ENCODE measurements at regions not wholly inside any gene's neighbourhood (a gene's known extent, or its start where the extent isn't known, plus 50 kb on each side); places are given as distances from the start of the nearest gene placed in this dataset.

DNA sequence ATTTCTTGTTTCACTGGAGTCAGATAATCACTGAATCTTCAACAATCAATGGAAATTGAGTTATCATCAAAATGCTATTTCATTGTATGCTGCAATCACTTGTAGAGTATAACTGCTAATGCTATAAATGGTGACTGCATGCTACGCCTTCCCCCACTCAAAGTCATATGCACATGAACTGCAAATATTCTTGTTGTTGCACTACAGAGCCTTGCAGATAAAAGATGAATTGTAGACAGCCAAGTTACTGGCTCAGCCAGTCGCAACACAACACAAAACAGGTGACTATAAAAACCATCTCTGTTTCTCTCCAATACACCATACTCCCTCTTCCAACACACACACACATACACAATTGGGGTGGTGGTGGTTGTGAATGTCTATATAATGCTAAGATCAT lies 171.0 kb upstream of the HMGA2 start:
- TF ChIP-seq, protein P1, sequence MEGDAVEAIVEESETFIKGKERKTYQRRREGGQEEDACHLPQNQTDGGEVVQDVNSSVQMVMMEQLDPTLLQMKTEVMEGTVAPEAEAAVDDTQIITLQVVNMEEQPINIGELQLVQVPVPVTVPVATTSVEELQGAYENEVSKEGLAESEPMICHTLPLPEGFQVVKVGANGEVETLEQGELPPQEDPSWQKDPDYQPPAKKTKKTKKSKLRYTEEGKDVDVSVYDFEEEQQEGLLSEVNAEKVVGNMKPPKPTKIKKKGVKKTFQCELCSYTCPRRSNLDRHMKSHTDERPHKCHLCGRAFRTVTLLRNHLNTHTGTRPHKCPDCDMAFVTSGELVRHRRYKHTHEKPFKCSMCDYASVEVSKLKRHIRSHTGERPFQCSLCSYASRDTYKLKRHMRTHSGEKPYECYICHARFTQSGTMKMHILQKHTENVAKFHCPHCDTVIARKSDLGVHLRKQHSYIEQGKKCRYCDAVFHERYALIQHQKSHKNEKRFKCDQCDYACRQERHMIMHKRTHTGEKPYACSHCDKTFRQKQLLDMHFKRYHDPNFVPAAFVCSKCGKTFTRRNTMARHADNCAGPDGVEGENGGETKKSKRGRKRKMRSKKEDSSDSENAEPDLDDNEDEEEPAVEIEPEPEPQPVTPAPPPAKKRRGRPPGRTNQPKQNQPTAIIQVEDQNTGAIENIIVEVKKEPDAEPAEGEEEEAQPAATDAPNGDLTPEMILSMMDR (IDR thresholded peaks at IDR 0.05 in 2 of 3, conservative IDR thresholded peaks at IDR 0.05 in 1 of 3; ENCODE audit: borderline replicate concordance in 1 of 3, insufficient read depth in 1 of 3, low read depth in 2 of 3, low read length in 2 of 3), result no peak
- no peak for TF ChIP-seq ZNF274 (IDR thresholded peaks at IDR 0.05; ENCODE audit: low read depth, low read length)
- TF ChIP-seq POLR2A (IDR thresholded peaks at IDR 0.05; ENCODE audit: borderline replicate concordance, extremely low read depth, insufficient read depth, insufficient read length), result no peak
- TF ChIP-seq YY1 (IDR thresholded peaks at IDR 0.05; ENCODE audit: extremely low read depth, insufficient replicate concordance, low read depth, low read length), result no peak
- no peak for TF ChIP-seq POLR2AphosphoS5 (IDR thresholded peaks at IDR 0.05; ENCODE audit: low read depth, low read length)
- no peak for TF ChIP-seq JUND (IDR thresholded peaks at IDR 0.05)
- no peak for TF ChIP-seq EZH2 (IDR thresholded peaks at IDR 0.05)
- no peak for TF ChIP-seq EZH2phosphoT487 (IDR thresholded peaks at IDR 0.05; ENCODE audit: borderline replicate concordance)
- no peak for TF ChIP-seq RAD21 (IDR thresholded peaks at IDR 0.05; ENCODE audit: low read depth)
- TF ChIP-seq, protein P2, sequence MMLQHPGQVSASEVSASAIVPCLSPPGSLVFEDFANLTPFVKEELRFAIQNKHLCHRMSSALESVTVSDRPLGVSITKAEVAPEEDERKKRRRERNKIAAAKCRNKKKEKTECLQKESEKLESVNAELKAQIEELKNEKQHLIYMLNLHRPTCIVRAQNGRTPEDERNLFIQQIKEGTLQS (IDR thresholded peaks at IDR 0.05), result no peak
- no peak for TF ChIP-seq SP1 (IDR thresholded peaks at IDR 0.05; ENCODE audit: low read depth)

All from HCT116 (cell line).